GM12878 (cell line): ENCODE measurements at regions not wholly inside any gene's neighbourhood (a gene's known extent, or its start where the extent isn't known, plus 50 kb on each side); places are given as distances from the start of the nearest gene placed in this dataset.

Source experiments
- DPF2 ChIP-seq: fragments of 450-650 bp; IDR thresholded peaks from 2 replicates; pipeline ENCODE4 v1.6.1; 2017; ENCODE audit warnings: mild to moderate bottlenecking
- JUND ChIP-seq: IDR thresholded peaks from 2 replicates; pipeline ENCODE4 v1.6.1; 2012; ENCODE audit warnings: low read depth, mild to moderate bottlenecking, low read length, improper control_type of control experiment, moderate library complexity
- KLF5 ChIP-seq: fragments of 450-650 bp; IDR thresholded peaks from 2 replicates; pipeline ENCODE4 v1.6.1; 2014; ENCODE audit warnings: mild to moderate bottlenecking; ENCODE audit not compliant: partially characterized antibody
- POLR2AphosphoS5 ChIP-seq: IDR thresholded peaks from 2 replicates; pipeline ENCODE4 v1.6.1; 2011; ENCODE audit warnings: mild to moderate bottlenecking, low read length, inconsistent platforms
- REST ChIP-seq: IDR thresholded peaks from 2 replicates; pipeline ENCODE4 v1.6.1; 2012; ENCODE audit warnings: mild to moderate bottlenecking, low read depth, low read length
- TF ChIP-seq, protein P1 (sequence below), 3 experiments: IDR thresholded peaks in 2 of 3; conservative IDR thresholded peaks in 1 of 3; 2 replicates each; pipeline ENCODE4 v1.5.1; 2011; ENCODE audit warnings: low read depth in 3 of 3, low read length in 3 of 3, mild to moderate bottlenecking in 3 of 3, control low read depth in 2 of 3, moderate library complexity in 2 of 3, inconsistent platforms in 1 of 3, mixed read lengths in 1 of 3; ENCODE audit not compliant: control insufficient read depth in 2 of 3, insufficient read depth in 1 of 3; ENCODE audit errors: extremely low read depth in 1 of 3
- TF ChIP-seq, protein P2 (sequence below): IDR thresholded peaks from 2 replicates; pipeline ENCODE4 v1.6.1; 2011; ENCODE audit warnings: low read depth, low read length, improper control_type of control experiment, borderline replicate concordance

DNA sequence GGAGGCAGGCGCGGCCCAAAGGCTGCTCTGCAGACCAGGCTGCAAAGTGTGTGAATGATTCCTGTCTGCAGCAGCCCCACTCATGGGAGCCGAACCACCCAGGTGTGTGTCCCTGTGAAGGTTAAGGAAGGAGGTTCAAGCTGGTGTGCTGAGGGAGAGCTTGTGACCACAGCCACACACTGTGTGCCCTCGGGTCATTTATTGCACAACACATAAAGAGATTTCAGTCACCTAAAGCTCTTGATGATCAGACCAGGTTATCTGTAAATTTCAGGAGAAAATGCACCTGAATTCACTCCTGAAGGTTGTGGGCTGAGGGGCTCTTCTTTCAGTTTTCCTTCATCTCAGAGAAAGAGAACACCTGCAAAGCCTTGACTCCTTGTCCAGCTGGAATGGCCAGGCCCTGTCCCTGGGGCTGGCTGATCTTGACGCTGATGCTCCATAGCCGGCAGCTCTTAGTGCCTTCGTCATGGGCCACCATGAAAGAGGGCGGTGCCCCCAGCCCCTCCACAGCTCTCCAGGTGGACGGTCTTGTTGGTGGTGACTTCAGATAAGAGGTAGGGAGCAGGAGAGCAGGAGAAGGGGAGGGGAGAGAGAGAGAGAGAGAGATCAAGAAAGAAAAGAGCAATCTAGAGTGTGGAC is 110.8 kb upstream of the C1QTNF9B start:
- TF ChIP-seq, protein P1, sequence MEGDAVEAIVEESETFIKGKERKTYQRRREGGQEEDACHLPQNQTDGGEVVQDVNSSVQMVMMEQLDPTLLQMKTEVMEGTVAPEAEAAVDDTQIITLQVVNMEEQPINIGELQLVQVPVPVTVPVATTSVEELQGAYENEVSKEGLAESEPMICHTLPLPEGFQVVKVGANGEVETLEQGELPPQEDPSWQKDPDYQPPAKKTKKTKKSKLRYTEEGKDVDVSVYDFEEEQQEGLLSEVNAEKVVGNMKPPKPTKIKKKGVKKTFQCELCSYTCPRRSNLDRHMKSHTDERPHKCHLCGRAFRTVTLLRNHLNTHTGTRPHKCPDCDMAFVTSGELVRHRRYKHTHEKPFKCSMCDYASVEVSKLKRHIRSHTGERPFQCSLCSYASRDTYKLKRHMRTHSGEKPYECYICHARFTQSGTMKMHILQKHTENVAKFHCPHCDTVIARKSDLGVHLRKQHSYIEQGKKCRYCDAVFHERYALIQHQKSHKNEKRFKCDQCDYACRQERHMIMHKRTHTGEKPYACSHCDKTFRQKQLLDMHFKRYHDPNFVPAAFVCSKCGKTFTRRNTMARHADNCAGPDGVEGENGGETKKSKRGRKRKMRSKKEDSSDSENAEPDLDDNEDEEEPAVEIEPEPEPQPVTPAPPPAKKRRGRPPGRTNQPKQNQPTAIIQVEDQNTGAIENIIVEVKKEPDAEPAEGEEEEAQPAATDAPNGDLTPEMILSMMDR (IDR thresholded peaks at IDR 0.05 in 2 of 3, conservative IDR thresholded peaks at IDR 0.05 in 1 of 3; ENCODE audit: control insufficient read depth in 2 of 3, extremely low read depth in 1 of 3, insufficient read depth in 1 of 3, low read depth in 3 of 3, low read length in 3 of 3) = no peak
- TF ChIP-seq JUND = no peak
- TF ChIP-seq REST = no peak
- no peak for TF ChIP-seq POLR2AphosphoS5
- no peak for TF ChIP-seq KLF5
- TF ChIP-seq DPF2 = no peak
- TF ChIP-seq, protein P2, sequence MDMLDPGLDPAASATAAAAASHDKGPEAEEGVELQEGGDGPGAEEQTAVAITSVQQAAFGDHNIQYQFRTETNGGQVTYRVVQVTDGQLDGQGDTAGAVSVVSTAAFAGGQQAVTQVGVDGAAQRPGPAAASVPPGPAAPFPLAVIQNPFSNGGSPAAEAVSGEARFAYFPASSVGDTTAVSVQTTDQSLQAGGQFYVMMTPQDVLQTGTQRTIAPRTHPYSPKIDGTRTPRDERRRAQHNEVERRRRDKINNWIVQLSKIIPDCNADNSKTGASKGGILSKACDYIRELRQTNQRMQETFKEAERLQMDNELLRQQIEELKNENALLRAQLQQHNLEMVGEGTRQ = no peak
